PC-9 (cell line): ENCODE measurements at regions not wholly inside any gene's neighbourhood (a gene's known extent, or its start where the extent isn't known, plus 50 kb on each side); places are given as distances from the start of the nearest gene placed in this dataset.

ENCODE experiments used
- BruUV-seq: library from RNA; stranded (reverse); fragments of 400-500 nt; replicated peaks from 2 replicates; lab custom pipeline; 2021; lab: Mats Ljungman, UMichigan
- CTCF ChIA-PET: fragments of 300-600 bp; sonication (Branson Sonifier 250); formaldehyde crosslinking; loops from one replicate; lab custom pipeline; 2022; ENCODE audit warnings: antibody characterized with exemption; lab: Charles Lee
- POLR2A ChIA-PET: fragments of 300-600 bp; sonication (Branson Sonifier 250); formaldehyde crosslinking; loops from one replicate; lab custom pipeline; 2022; ENCODE audit warnings: antibody characterized with exemption; ENCODE audit not compliant: unreplicated experiment; lab: Charles Lee
- DNase-seq, 2 experiments: peaks; one replicate each; pipeline versions ENCODE4 v3.0.0 to v3.0.0-alpha.2; 2015 to 2022; ENCODE audit warnings: mixed read lengths in 1 of 2
- H2AFZ ChIP-seq: fragments of 200-600 bp; sonication (generic); 2 replicates; pipeline ENCODE4 v1.8.1; 2017; ENCODE audit warnings: antibody characterized with exemption
- H3F3A ChIP-seq: fragments of 200-600 bp; sonication (generic); 2 replicates; pipeline ENCODE4 v1.8.1; 2017; ENCODE audit warnings: antibody characterized with exemption, mild to moderate bottlenecking, low read depth; ENCODE audit not compliant: insufficient read depth
- H3K27ac ChIP-seq: fragments of 200-600 bp; sonication (generic); 2 replicates; pipeline ENCODE4 v1.6.1; 2016; ENCODE audit warnings: mixed run types
- H3K27me3 ChIP-seq: fragments of 200-600 bp; sonication (generic); 2 replicates; pipeline ENCODE4 v1.6.1; 2016; ENCODE audit warnings: low read depth, mixed run types; ENCODE audit not compliant: insufficient read depth
- H3K36me3 ChIP-seq: fragments of 200-600 bp; sonication (generic); 2 replicates; pipeline ENCODE4 v1.6.1; 2016; ENCODE audit warnings: low read depth, mixed run types
- H3K4me1 ChIP-seq: fragments of 200-600 bp; sonication (generic); replicated peaks from 2 replicates; pipeline ENCODE4 v1.6.1; 2016; ENCODE audit warnings: mixed run types; ENCODE audit not compliant: insufficient read depth
- H3K4me2 ChIP-seq: fragments of 200-600 bp; sonication (generic); 2 replicates; pipeline ENCODE4 v1.6.1; 2017; ENCODE audit warnings: mixed run types
- H3K4me3 ChIP-seq: fragments of 200-600 bp; sonication (generic); 2 replicates; pipeline ENCODE4 v1.6.1; 2016; ENCODE audit warnings: mixed run types
- H3K79me2 ChIP-seq: fragments of 200-600 bp; sonication (generic); 2 replicates; pipeline ENCODE4 v1.6.1; 2017; ENCODE audit warnings: low read depth, mixed run types
- H3K9me2 ChIP-seq: fragments of 200-600 bp; sonication (generic); 2 replicates; pipeline ENCODE4 v1.8.1; 2017; ENCODE audit warnings: mild to moderate bottlenecking; ENCODE audit not compliant: insufficient read depth
- H3K9me3 ChIP-seq: fragments of 200-600 bp; sonication (generic); 2 replicates; pipeline ENCODE4 v1.8.1; 2016; ENCODE audit warnings: low read depth; ENCODE audit not compliant: insufficient read depth
- H4K20me1 ChIP-seq: fragments of 200-600 bp; sonication (generic); 2 replicates; pipeline ENCODE4 v1.8.1; 2017; ENCODE audit not compliant: insufficient read depth
- CTCF ChIP-seq: fragments of 200-600 bp; sonication (generic); conservative IDR thresholded peaks from 2 replicates; pipeline ENCODE4 v1.6.1; 2017; ENCODE audit warnings: mixed run types, antibody characterized with exemption, mild to moderate bottlenecking, moderate library complexity
- EZH2 ChIP-seq: fragments of 200-600 bp; sonication (generic); IDR thresholded peaks from 2 replicates; pipeline ENCODE4 v1.8.0; 2017; ENCODE audit warnings: antibody characterized with exemption, low read depth
- intact Hi-C: fragments of 100-400 bp; cut with micrococcal nuclease; formaldehyde crosslinking; loops from one replicate; pipeline ENCODE4 v1.10.0; 2022; ENCODE audit not compliant: unreplicated experiment

GRCh38 chr20:5372371-5372770 is 55.6 kb upstream of the PROKR2 start:
- no peak for DNase-seq
- Histone ChIP-seq H3F3A (no peaks in the 10 kb centered on the region), H3K4me3 (no peak overlapping the region), H3K4me2 (no peak overlapping the region), H3K27me3 (peaks cover 72% of the 10 kb centered on the region; the same call in 1 of the 2 replicates), H3K4me1 (no peaks in the 10 kb centered on the region), H3K9me2 (no peaks in the 10 kb centered on the region), H4K20me1 (no peaks in the 10 kb centered on the region), H3K79me2 (no peaks in the 10 kb centered on the region), H3K9me3 (no peaks in the 10 kb centered on the region), H3K36me3 (no peaks in the 10 kb centered on the region), H2AFZ (no peak overlapping the region), H3K27ac (no peak overlapping the region)
- no TSS peak for BruUV-seq
- ChIA-PET CTCF (interaction anchor here (0.7 kb wide), 1 partner anchor 246 kb away, joined by 5 read pairs; no protein-coding TSS in a partner anchor), POLR2A (no interaction called here)
- TF ChIP-seq CTCF (no peak), EZH2 (no peak)
- intact Hi-C loops, result no loop called here

- H4K20me1 ChIP-seq, result no peaks in the 10 kb centered on the region
- CTCF ChIA-PET, result interaction anchor here (0.6 kb wide), 1 partner anchor 774 kb away, joined by 3 read pairs; no protein-coding TSS in a partner anchor
- no peaks in the 10 kb centered on the region for H3K9me2 ChIP-seq
- BruUV-seq, result no TSS peak
- no peak overlapping the region for H3K4me2 ChIP-seq
- no peaks in the 10 kb centered on the region for H3K36me3 ChIP-seq
- H3F3A ChIP-seq, result no peaks in the 10 kb centered on the region
- H3K27me3 ChIP-seq, result peaks cover 44% of the 10 kb centered on the region; the same call in 1 of the 2 replicates
- DNase-seq, result no peak
- TF ChIP-seq EZH2 (no peak), CTCF (no peak)
- H3K9me3 ChIP-seq, result no peaks in the 10 kb centered on the region
- POLR2A ChIA-PET, result no interaction called here
- H3K4me1 ChIP-seq, result 0 out of 2 replicates have a peak, but pooled peaks cover 6% of the 10 kb centered on the region
- H3K79me2 ChIP-seq, result no peaks in the 10 kb centered on the region
- no peak overlapping the region for H3K4me3 ChIP-seq
- H3K27ac ChIP-seq, result no peak overlapping the region
- no peak overlapping the region for H2AFZ ChIP-seq
- intact Hi-C loops, result no loop called here
Observed at GRCh38 chr20:5369629-5370028, 52.9 kb upstream of the PROKR2 start.
